Nephron (organoid): ENCODE measurements at regions not wholly inside any gene's neighbourhood (a gene's known extent, or its start where the extent isn't known, plus 50 kb on each side); places are given as distances from the start of the nearest gene placed in this dataset.
A peak's percentile ranks its signal among the peaks of the same experiment; 100 is the strongest.

Experiments used
- H3K27ac Mint-ChIP-seq, 3 experiments: 2 replicates each; pipeline ENCODE4 v1.8.0; 2020; ENCODE audit warnings: mixed read lengths in 3 of 3, mild to moderate bottlenecking in 2 of 3, moderate library complexity in 1 of 3
- H3K27me3 Mint-ChIP-seq: 2 replicates; pipeline ENCODE4 v1.8.0; 2021; ENCODE audit warnings: low read depth, mild to moderate bottlenecking, moderate library complexity, mixed read lengths
- H3K36me3 Mint-ChIP-seq: 2 replicates; pipeline ENCODE4 v1.8.0; 2020; ENCODE audit warnings: low read depth, mixed read lengths
- H3K4me1 Mint-ChIP-seq: 2 replicates; pipeline ENCODE4 v1.8.0; 2020; ENCODE audit warnings: mixed read lengths
- H3K4me3 Mint-ChIP-seq, 3 experiments: 2 replicates each; pipeline ENCODE4 v1.8.0; 2020; ENCODE audit warnings: mild to moderate bottlenecking in 3 of 3, mixed read lengths in 3 of 3, moderate library complexity in 2 of 3
- H3K9me3 Mint-ChIP-seq: 2 replicates; pipeline ENCODE4 v1.8.0; 2020; ENCODE audit warnings: mixed read lengths
- TF ChIP-seq, protein P1 (sequence below), 3 experiments: fragments of 200-600 bp; sonication (generic); IDR thresholded peaks; one replicate each; pipeline ENCODE4 v1.5.0; 2021; ENCODE audit warnings: antibody characterized with exemption in 3 of 3; ENCODE audit not compliant: unreplicated experiment in 3 of 3

- no peaks in the 10 kb centered on the region for H3K27me3 Mint-ChIP-seq
- TF ChIP-seq, protein P1, sequence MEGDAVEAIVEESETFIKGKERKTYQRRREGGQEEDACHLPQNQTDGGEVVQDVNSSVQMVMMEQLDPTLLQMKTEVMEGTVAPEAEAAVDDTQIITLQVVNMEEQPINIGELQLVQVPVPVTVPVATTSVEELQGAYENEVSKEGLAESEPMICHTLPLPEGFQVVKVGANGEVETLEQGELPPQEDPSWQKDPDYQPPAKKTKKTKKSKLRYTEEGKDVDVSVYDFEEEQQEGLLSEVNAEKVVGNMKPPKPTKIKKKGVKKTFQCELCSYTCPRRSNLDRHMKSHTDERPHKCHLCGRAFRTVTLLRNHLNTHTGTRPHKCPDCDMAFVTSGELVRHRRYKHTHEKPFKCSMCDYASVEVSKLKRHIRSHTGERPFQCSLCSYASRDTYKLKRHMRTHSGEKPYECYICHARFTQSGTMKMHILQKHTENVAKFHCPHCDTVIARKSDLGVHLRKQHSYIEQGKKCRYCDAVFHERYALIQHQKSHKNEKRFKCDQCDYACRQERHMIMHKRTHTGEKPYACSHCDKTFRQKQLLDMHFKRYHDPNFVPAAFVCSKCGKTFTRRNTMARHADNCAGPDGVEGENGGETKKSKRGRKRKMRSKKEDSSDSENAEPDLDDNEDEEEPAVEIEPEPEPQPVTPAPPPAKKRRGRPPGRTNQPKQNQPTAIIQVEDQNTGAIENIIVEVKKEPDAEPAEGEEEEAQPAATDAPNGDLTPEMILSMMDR (IDR thresholded peaks at IDR 0.05; ENCODE audit: unreplicated experiment in 3 of 3), result no peak
- no peak overlapping the region for H3K4me3 Mint-ChIP-seq
- no peaks in the 10 kb centered on the region for H3K36me3 Mint-ChIP-seq
- H3K27ac Mint-ChIP-seq, result no peak overlapping the region
- H3K9me3 Mint-ChIP-seq, result no peaks in the 10 kb centered on the region
- H3K4me1 Mint-ChIP-seq, result no peaks in the 10 kb centered on the region
These were observed 992.2 kb upstream of the MIR17HG start for GRCh38 chr13:90355162-90355751.

DNA sequence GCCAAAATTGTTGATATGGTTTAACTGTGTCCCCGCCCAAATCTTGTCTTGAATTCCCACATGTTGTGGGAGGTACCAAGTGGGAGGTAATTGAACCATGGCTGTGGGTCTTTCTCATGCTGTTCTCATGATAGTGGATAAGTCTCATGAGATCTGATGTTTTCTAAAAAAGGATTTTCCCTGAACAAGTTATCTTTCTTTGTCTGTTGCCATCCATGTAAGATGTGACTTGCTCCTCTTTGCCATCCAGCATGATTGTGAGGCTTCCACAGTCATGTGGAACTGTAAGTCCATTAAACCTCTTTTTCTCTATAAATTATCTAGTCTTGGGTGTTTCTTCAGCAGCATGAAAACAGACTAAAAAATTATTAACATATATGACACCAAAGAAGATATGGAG is 986.7 kb upstream of the MIR17HG start:
- Mint-ChIP-seq H3K27me3 (no peaks in the 10 kb centered on the region), H3K4me1 (no peaks in the 10 kb centered on the region), H3K36me3 (no peaks in the 10 kb centered on the region), H3K4me3 (no peak overlapping the region), H3K27ac (no peak overlapping the region), H3K9me3 (peaks cover 7% of the 10 kb centered on the region)
- TF ChIP-seq, protein P1 (IDR thresholded peaks at IDR 0.05; ENCODE audit: unreplicated experiment in 3 of 3), result no peak

- H3K9me3 Mint-ChIP-seq, result peaks cover 7% of the 10 kb centered on the region
- no peak overlapping the region for H3K27ac Mint-ChIP-seq
- H3K4me1 Mint-ChIP-seq, result no peaks in the 10 kb centered on the region
- H3K27me3 Mint-ChIP-seq, result no peaks in the 10 kb centered on the region
- H3K4me3 Mint-ChIP-seq, result no peak overlapping the region
- H3K36me3 Mint-ChIP-seq, result no peaks in the 10 kb centered on the region
- TF ChIP-seq, protein P1 (IDR thresholded peaks at IDR 0.05; ENCODE audit: unreplicated experiment in 3 of 3), result no peak
These were observed 984.8 kb upstream of the MIR17HG start for GRCh38 chr13:90362707-90363106.

GRCh38 chr13:90365130-90365529 is 982.4 kb upstream of the MIR17HG start:
- H3K4me3 Mint-ChIP-seq, result no peak overlapping the region
- no peaks in the 10 kb centered on the region for H3K4me1 Mint-ChIP-seq
- TF ChIP-seq, protein P1 (IDR thresholded peaks at IDR 0.05; ENCODE audit: unreplicated experiment in 3 of 3), result peak; percentile 31 to 39 (median 39)
- no peaks in the 10 kb centered on the region for H3K27me3 Mint-ChIP-seq
- no peaks in the 10 kb centered on the region for H3K36me3 Mint-ChIP-seq
- H3K27ac Mint-ChIP-seq, result no peak overlapping the region
- H3K9me3 Mint-ChIP-seq, result peaks cover 7% of the 10 kb centered on the region

GRCh38 chr13:90374168-90374567 is 973.3 kb upstream of the MIR17HG start:
- TF ChIP-seq, protein P1 (IDR thresholded peaks at IDR 0.05; ENCODE audit: unreplicated experiment in 3 of 3), result no peak
- H3K36me3 Mint-ChIP-seq, result no peaks in the 10 kb centered on the region
- no peaks in the 10 kb centered on the region for H3K27me3 Mint-ChIP-seq
- H3K4me3 Mint-ChIP-seq, result no peak overlapping the region
- H3K27ac Mint-ChIP-seq, result no peak overlapping the region
- H3K9me3 Mint-ChIP-seq, result no peaks in the 10 kb centered on the region
- H3K4me1 Mint-ChIP-seq, result no peaks in the 10 kb centered on the region

DNA sequence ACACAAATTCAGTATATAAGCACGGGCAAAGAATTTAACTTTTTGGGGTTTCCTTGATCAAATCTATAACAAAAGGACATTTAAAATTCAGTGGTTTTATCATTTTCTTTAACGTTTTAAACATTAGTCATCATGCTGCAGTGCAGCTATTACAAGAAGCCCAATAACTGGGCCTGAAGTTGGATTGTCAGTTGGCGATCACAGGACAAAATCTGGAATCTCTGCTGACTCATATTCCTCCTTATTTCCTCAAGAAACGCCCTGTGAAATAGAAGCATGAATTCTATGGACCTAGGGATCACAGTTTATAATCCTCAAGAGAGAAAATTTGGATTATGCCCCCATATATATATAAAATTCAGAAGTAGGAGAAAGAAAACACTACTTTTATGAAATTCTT is 971.6 kb upstream of the MIR17HG start:
- Mint-ChIP-seq H3K36me3 (no peaks in the 10 kb centered on the region), H3K4me1 (no peaks in the 10 kb centered on the region), H3K9me3 (no peaks in the 10 kb centered on the region), H3K27me3 (no peaks in the 10 kb centered on the region), H3K27ac (no peak overlapping the region), H3K4me3 (no peak overlapping the region)
- TF ChIP-seq, protein P1 (IDR thresholded peaks at IDR 0.05; ENCODE audit: unreplicated experiment in 3 of 3), result no peak
